ENCODE measurements at regions not wholly inside any gene's neighbourhood (a gene's known extent, or its start where the extent isn't known, plus 50 kb on each side); places are given as distances from the start of the nearest gene placed in this dataset.

GRCh38 chr1:209425959-209426358, 157.6 kb upstream of the CAMK1G start:
- Mint-ChIP-seq H3K27ac (no peak overlapping the region), H3K27me3 (peaks cover 14% of the 10 kb centered on the region), H3K4me1 (peaks cover 3% of the 10 kb centered on the region), H3K36me3 (ENCODE audit: low read depth) (no peaks in the 10 kb centered on the region), H3K9me3 (no peaks in the 10 kb centered on the region), H3K4me3 (no peak overlapping the region)
- no peak for DNase-seq
- intact Hi-C loops (cut with micrococcal nuclease), result no loop called here

- H3K27me3 Mint-ChIP-seq, result peaks cover 13% of the 10 kb centered on the region
Observed at GRCh38 chr1:209427277-209427676, 156.2 kb upstream of the CAMK1G start.

GRCh38 chr1:209427811-209428210, 155.7 kb upstream of the CAMK1G start:
- H3K4me1 Mint-ChIP-seq, result peaks cover 3% of the 10 kb centered on the region
- intact Hi-C loops (cut with micrococcal nuclease), result no loop called here
- H3K9me3 Mint-ChIP-seq, result no peaks in the 10 kb centered on the region
- peaks cover 11% of the 10 kb centered on the region for H3K27me3 Mint-ChIP-seq
- no peak overlapping the region for H3K4me3 Mint-ChIP-seq
- no peak overlapping the region for H3K27ac Mint-ChIP-seq
- DNase-seq, result no peak
- no peaks in the 10 kb centered on the region for H3K36me3 Mint-ChIP-seq (ENCODE audit: low read depth)

More at GRCh38 chr1:209427277-209427676, 156.2 kb upstream of the CAMK1G start:
- intact Hi-C loops (cut with micrococcal nuclease), result no loop called here
- Mint-ChIP-seq H3K27ac (no peak overlapping the region), H3K36me3 (ENCODE audit: low read depth) (no peaks in the 10 kb centered on the region), H3K4me3 (no peak overlapping the region), H3K4me1 (peaks cover 3% of the 10 kb centered on the region), H3K9me3 (no peaks in the 10 kb centered on the region)
- no peak for DNase-seq

- Mint-ChIP-seq H3K27me3 (peaks cover 9% of the 10 kb centered on the region), H3K9me3 (no peaks in the 10 kb centered on the region), H3K36me3 (ENCODE audit: low read depth) (no peaks in the 10 kb centered on the region), H3K27ac (no peak overlapping the region), H3K4me3 (no peak overlapping the region), H3K4me1 (peaks cover 3% of the 10 kb centered on the region)
- DNase-seq, result no peak
- intact Hi-C loops (cut with micrococcal nuclease), result no loop called here
Observed at GRCh38 chr1:209428241-209428921, 155.1 kb upstream of the CAMK1G start.

GRCh38 chr1:209429611-209430010, 153.9 kb upstream of the CAMK1G start:
- intact Hi-C loops (cut with micrococcal nuclease), result no loop called here
- no peak for DNase-seq
- Mint-ChIP-seq H3K4me1 (peaks cover 3% of the 10 kb centered on the region), H3K27ac (no peak overlapping the region), H3K27me3 (peaks cover 9% of the 10 kb centered on the region), H3K36me3 (ENCODE audit: low read depth) (no peaks in the 10 kb centered on the region), H3K4me3 (no peak overlapping the region), H3K9me3 (no peaks in the 10 kb centered on the region)

- Mint-ChIP-seq H3K27me3 (peaks cover 13% of the 10 kb centered on the region), H3K9me3 (no peaks in the 10 kb centered on the region), H3K27ac (no peak overlapping the region), H3K4me3 (no peak overlapping the region), H3K4me1 (peaks cover 3% of the 10 kb centered on the region), H3K36me3 (ENCODE audit: low read depth) (no peaks in the 10 kb centered on the region)
- intact Hi-C loops (cut with micrococcal nuclease), result no loop called here
- no peak for DNase-seq
Observed at GRCh38 chr1:209430107-209430506, 153.4 kb upstream of the CAMK1G start.

GRCh38 chr1:209430821-209431259, 152.7 kb upstream of the CAMK1G start:
- H3K4me3 Mint-ChIP-seq, result no peak overlapping the region
- no peaks in the 10 kb centered on the region for H3K9me3 Mint-ChIP-seq
- peaks cover 14% of the 10 kb centered on the region for H3K27me3 Mint-ChIP-seq
- intact Hi-C loops (cut with micrococcal nuclease), result no loop called here
- no peak overlapping the region for H3K27ac Mint-ChIP-seq
- no peak for DNase-seq
- H3K36me3 Mint-ChIP-seq (ENCODE audit: low read depth), result no peaks in the 10 kb centered on the region
- H3K4me1 Mint-ChIP-seq, result peaks cover 1% of the 10 kb centered on the region

- H3K36me3 Mint-ChIP-seq (ENCODE audit: low read depth), result no peaks in the 10 kb centered on the region
- no peak overlapping the region for H3K27ac Mint-ChIP-seq
- no peaks in the 10 kb centered on the region for H3K4me1 Mint-ChIP-seq
- no peaks in the 10 kb centered on the region for H3K9me3 Mint-ChIP-seq
- peaks cover 14% of the 10 kb centered on the region for H3K27me3 Mint-ChIP-seq
- intact Hi-C loops (cut with micrococcal nuclease), result no loop called here
- no peak overlapping the region for H3K4me3 Mint-ChIP-seq
- DNase-seq, result no peak
Observed at GRCh38 chr1:209431402-209431801, 152.1 kb upstream of the CAMK1G start.

GRCh38 chr1:209431813-209432442, 151.6 kb upstream of the CAMK1G start:
- Mint-ChIP-seq H3K4me1 (no peaks in the 10 kb centered on the region), H3K9me3 (no peaks in the 10 kb centered on the region), H3K36me3 (ENCODE audit: low read depth) (no peaks in the 10 kb centered on the region), H3K4me3 (no peak overlapping the region), H3K27me3 (peaks cover 16% of the 10 kb centered on the region), H3K27ac (no peak overlapping the region)
- intact Hi-C loops (cut with micrococcal nuclease), result no loop called here
- no peak for DNase-seq

- H3K27ac Mint-ChIP-seq, result no peak overlapping the region
- no peaks in the 10 kb centered on the region for H3K4me1 Mint-ChIP-seq
- H3K36me3 Mint-ChIP-seq (ENCODE audit: low read depth), result no peaks in the 10 kb centered on the region
- H3K27me3 Mint-ChIP-seq, result peaks cover 16% of the 10 kb centered on the region
- H3K4me3 Mint-ChIP-seq, result no peak overlapping the region
- intact Hi-C loops (cut with micrococcal nuclease), result no loop called here
- no peak for DNase-seq
- H3K9me3 Mint-ChIP-seq, result no peaks in the 10 kb centered on the region
Observed at GRCh38 chr1:209432443-209432825, 151.1 kb upstream of the CAMK1G start.

- intact Hi-C loops (cut with micrococcal nuclease), result no loop called here
- no peaks in the 10 kb centered on the region for H3K36me3 Mint-ChIP-seq (ENCODE audit: low read depth)
Observed at GRCh38 chr1:209433649-209434031, 149.9 kb upstream of the CAMK1G start.

GRCh38 chr1:209434066-209434465, 149.4 kb upstream of the CAMK1G start:
- Mint-ChIP-seq H3K27ac (no peak overlapping the region), H3K9me3 (no peaks in the 10 kb centered on the region), H3K36me3 (ENCODE audit: low read depth) (no peaks in the 10 kb centered on the region), H3K4me1 (no peaks in the 10 kb centered on the region), H3K27me3 (peaks cover 16% of the 10 kb centered on the region), H3K4me3 (no peak overlapping the region)
- DNase-seq, result no peak
- intact Hi-C loops (cut with micrococcal nuclease), result no loop called here

More at GRCh38 chr1:209433649-209434031, 149.9 kb upstream of the CAMK1G start:
- DNase-seq, result no peak
- peaks cover 16% of the 10 kb centered on the region for H3K27me3 Mint-ChIP-seq
- no peaks in the 10 kb centered on the region for H3K9me3 Mint-ChIP-seq
- no peaks in the 10 kb centered on the region for H3K4me1 Mint-ChIP-seq
- H3K4me3 Mint-ChIP-seq, result no peak overlapping the region
- H3K27ac Mint-ChIP-seq, result no peak overlapping the region

- no peak overlapping the region for H3K4me3 Mint-ChIP-seq
- H3K27ac Mint-ChIP-seq, result no peak overlapping the region
- H3K27me3 Mint-ChIP-seq, result peaks cover 13% of the 10 kb centered on the region
- H3K36me3 Mint-ChIP-seq (ENCODE audit: low read depth), result no peaks in the 10 kb centered on the region
- no peaks in the 10 kb centered on the region for H3K4me1 Mint-ChIP-seq
- intact Hi-C loops (cut with micrococcal nuclease), result no loop called here
- H3K9me3 Mint-ChIP-seq, result no peaks in the 10 kb centered on the region
- DNase-seq, result no peak
Observed at GRCh38 chr1:209434631-209435217, 148.8 kb upstream of the CAMK1G start.

GRCh38 chr1:209435654-209436566, 147.6 kb upstream of the CAMK1G start:
- H3K36me3 Mint-ChIP-seq (ENCODE audit: low read depth), result no peaks in the 10 kb centered on the region

More at GRCh38 chr1:209435654-209436566, 147.6 kb upstream of the CAMK1G start:
- Mint-ChIP-seq H3K4me3 (no peak overlapping the region), H3K27ac (no peak overlapping the region), H3K9me3 (no peaks in the 10 kb centered on the region), H3K4me1 (no peaks in the 10 kb centered on the region), H3K27me3 (peaks cover 15% of the 10 kb centered on the region)
- DNase-seq, result peak; percentile 77
- intact Hi-C loops (cut with micrococcal nuclease), result no loop called here

Measured in activated CD4-positive, alpha-beta T cell treated with anti-CD3 and anti-CD28 coated beads, Interleukin-2, amount 10 ng/mL, durations not matched to agents 24 days and 14 days (primary cell).